C4-2B (cell line): ENCODE measurements at regions not wholly inside any gene's neighbourhood (a gene's known extent, or its start where the extent isn't known, plus 50 kb on each side); places are given as distances from the start of the nearest gene placed in this dataset.

ENCODE experiments used
- H3K27ac ChIP-seq: fragments of 450-650 bp; 2 replicates; pipeline ENCODE4 v1.5.1; 2017
- CTCF ChIP-seq: fragments of 450-650 bp; conservative IDR thresholded peaks from 2 replicates; pipeline ENCODE4 v1.5.1; 2017; ENCODE audit warnings: mild to moderate bottlenecking
- ZFX ChIP-seq: fragments of 450-650 bp; IDR thresholded peaks from 2 replicates; pipeline ENCODE4 v1.6.1; 2017

GRCh38 chr10:10576937-10577336 lies 440.7 kb upstream of the CELF2 start:
- no peak overlapping the region for H3K27ac ChIP-seq
- TF ChIP-seq ZFX (no peak), CTCF (no peak)

GRCh38 chr10:10579709-10580108 lies 438.0 kb upstream of the CELF2 start:
- no peak overlapping the region for H3K27ac ChIP-seq
- TF ChIP-seq CTCF (no peak), ZFX (no peak)

GRCh38 chr10:10584161-10584560 lies 433.5 kb upstream of the CELF2 start:
- H3K27ac ChIP-seq = no peak overlapping the region
- TF ChIP-seq CTCF (no peak), ZFX (no peak)

GRCh38 chr10:10587744-10588393 lies 429.8 kb upstream of the CELF2 start:
- TF ChIP-seq ZFX = no peak

GRCh38 chr10:10589540-10590303 lies 427.9 kb upstream of the CELF2 start:
- H3K27ac ChIP-seq = no peak overlapping the region; the same call in 1 of the 2 replicates
- no peak for TF ChIP-seq CTCF
- TF ChIP-seq ZFX = no peak

More at GRCh38 chr10:10587744-10588393, 429.8 kb upstream of the CELF2 start:
- no peak overlapping the region for H3K27ac ChIP-seq

- TF ChIP-seq CTCF (no peak), ZFX (no peak)
- no peak overlapping the region for H3K27ac ChIP-seq
Measured at GRCh38 chr10:10591715-10592341, 425.8 kb upstream of the CELF2 start.

- no peak for TF ChIP-seq ZFX
- no peak for TF ChIP-seq CTCF
- no peak overlapping the region for H3K27ac ChIP-seq
Measured at GRCh38 chr10:10596256-10596655, 421.4 kb upstream of the CELF2 start.
